OCI-LY7 (cell line): ENCODE measurements at regions not wholly inside any gene's neighbourhood (a gene's known extent, or its start where the extent isn't known, plus 50 kb on each side); places are given as distances from the start of the nearest gene placed in this dataset.

Source experiments
- BruUV-seq: library from RNA; stranded (reverse); fragments of 400-500 nt; replicated peaks from 2 replicates; lab custom pipeline; 2021; lab: Mats Ljungman, UMichigan
- CTCF ChIA-PET: fragments of 300-600 bp; sonication (Branson Sonifier 250); formaldehyde crosslinking; loops from one replicate; lab custom pipeline; 2022; ENCODE audit warnings: antibody characterized with exemption; ENCODE audit not compliant: unreplicated experiment; lab: Charles Lee
- POLR2A ChIA-PET: fragments of 300-600 bp; sonication (Branson Sonifier 250); formaldehyde crosslinking; loops from one replicate; lab custom pipeline; 2022; ENCODE audit warnings: antibody characterized with exemption; lab: Charles Lee
- DNase-seq: peaks from one replicate; pipeline ENCODE4 v3.0.0-alpha.2; 2015; ENCODE audit warnings: low spot score
- H2AFZ ChIP-seq: fragments of 200-600 bp; sonication (generic), shearing (Covaris generic); 2 replicates; pipeline ENCODE4 v1.6.1; 2014; ENCODE audit warnings: mild to moderate bottlenecking, antibody characterized with exemption, low read length, moderate library complexity
- H3K27ac ChIP-seq: fragments of 200-600 bp; sonication (generic); 2 replicates; pipeline ENCODE4 v1.5.1; 2014; ENCODE audit warnings: mixed run types, low read depth, mild to moderate bottlenecking, moderate library complexity, low read length, inconsistent platforms; ENCODE audit not compliant: poor library complexity, severe bottlenecking
- H3K36me3 ChIP-seq: fragments of 200-600 bp; sonication (generic); 2 replicates; pipeline ENCODE4 v1.6.1; 2014; ENCODE audit warnings: mild to moderate bottlenecking, antibody characterized with exemption, low read length, moderate library complexity, mixed read lengths; ENCODE audit not compliant: insufficient read depth
- H3K4me1 ChIP-seq: fragments of 200-600 bp; sonication (generic); 2 replicates; pipeline ENCODE4 v1.5.1; 2014; ENCODE audit warnings: mild to moderate bottlenecking, low read length; ENCODE audit not compliant: insufficient read depth, poor library complexity, severe bottlenecking
- H3K4me2 ChIP-seq: fragments of 200-600 bp; sonication (generic); 2 replicates; pipeline ENCODE4 v1.6.1; 2014; ENCODE audit warnings: mild to moderate bottlenecking, low read length
- H3K4me3 ChIP-seq: fragments of 200-600 bp; sonication (generic); 2 replicates; pipeline ENCODE4 v1.5.1; 2014; ENCODE audit warnings: mild to moderate bottlenecking, low read depth, low read length; ENCODE audit not compliant: poor library complexity, severe bottlenecking
- H3K79me2 ChIP-seq: fragments of 200-600 bp; sonication (generic); 2 replicates; pipeline ENCODE4 v1.6.1; 2016; ENCODE audit warnings: low read depth, mild to moderate bottlenecking, low read length, moderate library complexity, mixed read lengths; ENCODE audit not compliant: insufficient read depth
- H3K9me2 ChIP-seq: fragments of 200-600 bp; sonication (generic); 2 replicates; pipeline ENCODE4 v1.6.1; 2016; ENCODE audit warnings: mild to moderate bottlenecking, low read length, mixed read lengths; ENCODE audit not compliant: insufficient read depth
- H3K9me3 ChIP-seq: fragments of 200-600 bp; sonication (generic); 2 replicates; pipeline ENCODE4 v1.6.1; 2014; ENCODE audit warnings: mild to moderate bottlenecking, mixed run types, low read length, mixed read lengths
- H4K20me1 ChIP-seq: fragments of 200-600 bp; sonication (generic); 2 replicates; pipeline ENCODE4 v1.6.1; 2014; ENCODE audit warnings: mild to moderate bottlenecking, antibody characterized with exemption, low read length, moderate library complexity, mixed read lengths; ENCODE audit not compliant: insufficient read depth
- CTCF ChIP-seq: fragments of 200-600 bp; sonication (generic); conservative IDR thresholded peaks from 2 replicates; pipeline ENCODE4 v1.5.1; 2014; ENCODE audit warnings: mild to moderate bottlenecking, antibody characterized with exemption, low read length, moderate library complexity, mixed read lengths
- EZH2phosphoT487 ChIP-seq: fragments of 200-600 bp; sonication (generic); IDR thresholded peaks from 2 replicates; pipeline ENCODE4 v1.6.1; 2018; ENCODE audit warnings: low read depth, borderline replicate concordance, mild to moderate bottlenecking, mixed run types, antibody characterized with exemption, low read length, moderate library complexity, mixed read lengths
- intact Hi-C: fragments of 100-400 bp; cut with micrococcal nuclease; formaldehyde crosslinking; loops from one replicate; pipeline ENCODE4 v1.10.0; 2022; ENCODE audit not compliant: unreplicated experiment

DNA sequence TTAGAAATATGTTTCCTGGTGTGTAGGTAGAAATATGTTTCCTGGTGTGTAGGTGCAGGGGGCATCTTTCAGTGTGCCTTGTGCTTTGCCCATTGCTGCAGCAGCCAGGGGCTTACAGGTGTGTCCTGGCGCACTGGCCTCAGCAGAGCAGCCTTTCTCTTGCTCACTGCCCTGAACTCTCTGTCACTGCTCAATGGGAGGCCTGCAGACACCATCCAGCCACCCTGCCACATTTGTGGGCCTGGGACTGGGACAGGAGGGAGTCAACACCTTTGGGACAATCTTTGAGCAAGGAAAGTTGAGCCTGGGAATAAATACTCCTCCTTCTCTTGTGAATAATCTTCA, 62.4 kb upstream of the RBM24 start:
- POLR2A ChIA-PET = no interaction called here
- no TSS peak for BruUV-seq
- intact Hi-C loops = no loop called here
- Histone ChIP-seq H3K9me3 (no peaks in the 10 kb centered on the region), H3K27ac (no peak overlapping the region), H3K4me1 (no peaks in the 10 kb centered on the region), H3K4me2 (no peak overlapping the region), H3K9me2 (no peaks in the 10 kb centered on the region), H3K36me3 (no peaks in the 10 kb centered on the region), H3K4me3 (no peak overlapping the region), H4K20me1 (no peaks in the 10 kb centered on the region), H2AFZ (no peak overlapping the region), H3K79me2 (no peaks in the 10 kb centered on the region)
- TF ChIP-seq CTCF (no peak), EZH2phosphoT487 (no peak)
- no peak for DNase-seq
- CTCF ChIA-PET = no interaction called here

- no peak overlapping the region for H3K27ac ChIP-seq
- H3K79me2 ChIP-seq = no peaks in the 10 kb centered on the region
- no peaks in the 10 kb centered on the region for H3K36me3 ChIP-seq
- BruUV-seq = no TSS peak
- H3K9me2 ChIP-seq = no peaks in the 10 kb centered on the region
- no peak overlapping the region for H2AFZ ChIP-seq
- ChIA-PET CTCF (no interaction called here), POLR2A (interaction anchor here (0.6 kb wide), 1 partner anchor 67 kb away, joined by 3 read pairs; no protein-coding TSS in a partner anchor)
- TF ChIP-seq EZH2phosphoT487 = no peak
- no peak for TF ChIP-seq CTCF
- H3K9me3 ChIP-seq = no peaks in the 10 kb centered on the region
- H3K4me3 ChIP-seq = no peak overlapping the region
- DNase-seq = no peak
- intact Hi-C loops = no loop called here
- no peaks in the 10 kb centered on the region for H4K20me1 ChIP-seq
- no peaks in the 10 kb centered on the region for H3K4me1 ChIP-seq
- H3K4me2 ChIP-seq = no peak overlapping the region
Measured at GRCh38 chr6:17219098-17219497, 62.1 kb upstream of the RBM24 start.

DNA sequence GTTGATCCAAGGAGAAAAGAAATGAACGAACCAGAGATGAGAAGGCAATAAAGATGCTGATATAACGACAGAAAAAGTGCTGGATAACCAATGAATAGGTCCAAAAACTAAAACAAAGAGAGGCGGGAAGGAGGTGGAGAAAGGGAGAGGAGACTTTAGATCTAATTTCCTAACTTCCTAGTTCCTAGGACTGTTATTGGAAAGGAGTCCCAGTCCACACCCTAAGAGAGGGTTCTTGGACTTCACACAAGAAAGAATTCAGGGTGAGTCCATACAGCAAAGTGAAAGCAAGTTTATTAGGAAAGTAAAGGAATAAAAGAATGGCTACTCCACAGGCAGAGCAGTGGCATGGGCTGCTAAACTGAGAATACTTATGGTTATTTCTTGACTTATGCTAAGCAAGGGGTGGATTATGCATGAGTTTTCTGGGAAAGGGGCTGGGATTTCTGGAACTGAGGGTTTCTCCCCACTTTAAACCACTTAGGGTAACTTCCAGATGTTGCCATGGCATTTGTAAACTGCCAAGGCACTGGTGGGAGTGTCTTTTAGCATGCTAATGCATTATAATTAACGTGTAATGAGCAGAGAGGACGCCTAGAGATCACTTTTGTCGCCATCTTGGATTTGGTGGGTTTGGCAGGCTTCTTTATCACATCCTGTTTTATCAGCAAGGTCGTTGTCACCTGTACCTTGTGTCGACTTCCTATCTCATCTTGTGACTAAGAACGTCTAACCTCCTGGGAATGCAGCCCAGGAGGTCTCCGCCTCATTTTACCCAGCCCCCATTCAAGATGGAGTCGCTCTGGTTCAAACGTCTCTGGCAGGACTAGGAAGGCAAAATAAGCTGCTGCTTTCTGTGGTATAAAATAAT, 60.9 kb upstream of the RBM24 start:
- Histone ChIP-seq H3K27ac (no peak overlapping the region), H3K9me2 (no peaks in the 10 kb centered on the region), H2AFZ (no peak overlapping the region), H4K20me1 (no peaks in the 10 kb centered on the region), H3K4me2 (no peak overlapping the region), H3K4me1 (no peaks in the 10 kb centered on the region), H3K4me3 (no peak overlapping the region), H3K9me3 (no peaks in the 10 kb centered on the region), H3K79me2 (no peaks in the 10 kb centered on the region), H3K36me3 (no peaks in the 10 kb centered on the region)
- no TSS peak for BruUV-seq
- no peak for DNase-seq
- TF ChIP-seq EZH2phosphoT487 = no peak
- ChIA-PET CTCF (no interaction called here), POLR2A (no interaction called here)
- intact Hi-C loops = no loop called here
